ENCODE measurements at regions not wholly inside any gene's neighbourhood (a gene's known extent, or its start where the extent isn't known, plus 50 kb on each side); places are given as distances from the start of the nearest gene placed in this dataset.

DNA sequence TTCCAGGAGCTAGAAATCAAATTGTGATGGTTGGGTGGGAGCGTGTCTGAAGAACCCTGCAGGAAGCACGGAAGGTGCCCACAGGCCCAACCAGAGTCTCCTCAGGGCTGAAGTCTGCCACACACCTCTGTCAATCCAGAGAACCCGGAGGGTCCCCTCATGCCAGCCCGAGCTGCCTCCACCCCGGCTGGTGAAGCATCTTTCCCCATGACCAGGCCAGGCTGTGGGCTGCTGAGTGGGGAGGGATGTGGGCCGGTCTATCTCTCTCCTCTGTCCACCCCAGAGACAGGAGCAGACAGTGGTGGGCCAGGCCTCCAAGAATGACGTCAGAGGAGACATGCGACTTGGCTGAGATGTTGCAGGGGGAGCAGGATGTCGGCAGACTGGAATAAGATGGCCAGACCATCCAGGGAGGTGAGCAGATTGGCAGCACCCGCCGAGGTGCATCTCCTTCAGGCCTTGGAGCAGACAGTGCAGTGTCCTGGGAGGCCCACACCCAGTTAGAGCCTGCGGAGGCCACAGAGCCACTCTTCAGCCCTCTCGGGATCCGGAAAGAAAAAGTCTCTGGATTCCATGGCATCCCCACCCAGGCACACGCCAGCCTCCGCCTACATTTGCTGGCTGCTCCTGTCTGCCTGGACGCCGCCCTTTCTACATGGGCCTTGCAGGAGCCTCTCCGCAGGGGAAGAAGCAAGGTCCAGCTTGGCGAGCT, 1524.9 kb downstream of the BRD1 start:
- Histone ChIP-seq H3K4me3 (replicated peaks; ENCODE audit: low read depth, low read length) (no peak overlapping the region), H3K36me3 (ENCODE audit: control insufficient read depth, insufficient read depth, low read length) (no peaks in the 10 kb centered on the region), H3K27me3 (replicated peaks; ENCODE audit: control insufficient read depth, insufficient read depth, low read length) (no peaks in the 10 kb centered on the region)
- TF ChIP-seq, protein P1, sequence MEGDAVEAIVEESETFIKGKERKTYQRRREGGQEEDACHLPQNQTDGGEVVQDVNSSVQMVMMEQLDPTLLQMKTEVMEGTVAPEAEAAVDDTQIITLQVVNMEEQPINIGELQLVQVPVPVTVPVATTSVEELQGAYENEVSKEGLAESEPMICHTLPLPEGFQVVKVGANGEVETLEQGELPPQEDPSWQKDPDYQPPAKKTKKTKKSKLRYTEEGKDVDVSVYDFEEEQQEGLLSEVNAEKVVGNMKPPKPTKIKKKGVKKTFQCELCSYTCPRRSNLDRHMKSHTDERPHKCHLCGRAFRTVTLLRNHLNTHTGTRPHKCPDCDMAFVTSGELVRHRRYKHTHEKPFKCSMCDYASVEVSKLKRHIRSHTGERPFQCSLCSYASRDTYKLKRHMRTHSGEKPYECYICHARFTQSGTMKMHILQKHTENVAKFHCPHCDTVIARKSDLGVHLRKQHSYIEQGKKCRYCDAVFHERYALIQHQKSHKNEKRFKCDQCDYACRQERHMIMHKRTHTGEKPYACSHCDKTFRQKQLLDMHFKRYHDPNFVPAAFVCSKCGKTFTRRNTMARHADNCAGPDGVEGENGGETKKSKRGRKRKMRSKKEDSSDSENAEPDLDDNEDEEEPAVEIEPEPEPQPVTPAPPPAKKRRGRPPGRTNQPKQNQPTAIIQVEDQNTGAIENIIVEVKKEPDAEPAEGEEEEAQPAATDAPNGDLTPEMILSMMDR (IDR thresholded peaks at IDR 0.05; ENCODE audit: insufficient read depth, low read length, poor library complexity, severe bottlenecking) = no peak
- no peak for DNase-seq (ENCODE audit: extremely low read depth, insufficient read length)

GRCh38 chr22:48301908-48302307, 1525.8 kb downstream of the BRD1 start:
- H3K27me3 ChIP-seq (replicated peaks; ENCODE audit: control insufficient read depth, insufficient read depth, low read length) = no peaks in the 10 kb centered on the region
- TF ChIP-seq, protein P1 (IDR thresholded peaks at IDR 0.05; ENCODE audit: insufficient read depth, low read length, poor library complexity, severe bottlenecking) = no peak
- no peak for DNase-seq (ENCODE audit: extremely low read depth, insufficient read length)
- H3K36me3 ChIP-seq (ENCODE audit: control insufficient read depth, insufficient read depth, low read length) = no peaks in the 10 kb centered on the region
- H3K4me3 ChIP-seq (replicated peaks; ENCODE audit: low read depth, low read length) = no peak overlapping the region

- Histone ChIP-seq H3K27me3 (replicated peaks; ENCODE audit: control insufficient read depth, insufficient read depth, low read length) (no peaks in the 10 kb centered on the region), H3K36me3 (ENCODE audit: control insufficient read depth, insufficient read depth, low read length) (no peaks in the 10 kb centered on the region), H3K4me3 (replicated peaks; ENCODE audit: low read depth, low read length) (no peak overlapping the region)
- DNase-seq (ENCODE audit: extremely low read depth, insufficient read length) = no peak
- TF ChIP-seq, protein P1 (IDR thresholded peaks at IDR 0.05; ENCODE audit: insufficient read depth, low read length, poor library complexity, severe bottlenecking) = no peak
These were observed 1526.3 kb downstream of the BRD1 start for GRCh38 chr22:48301421-48301820.

- Histone ChIP-seq H3K27me3 (replicated peaks; ENCODE audit: control insufficient read depth, insufficient read depth, low read length) (no peaks in the 10 kb centered on the region), H3K36me3 (ENCODE audit: control insufficient read depth, insufficient read depth, low read length) (no peaks in the 10 kb centered on the region), H3K4me3 (replicated peaks; ENCODE audit: low read depth, low read length) (no peak overlapping the region)
- no peak for DNase-seq (ENCODE audit: extremely low read depth, insufficient read length)
- TF ChIP-seq, protein P1 (IDR thresholded peaks at IDR 0.05; ENCODE audit: insufficient read depth, low read length, poor library complexity, severe bottlenecking) = no peak
These were observed 1526.8 kb downstream of the BRD1 start for GRCh38 chr22:48300877-48301276.

DNA sequence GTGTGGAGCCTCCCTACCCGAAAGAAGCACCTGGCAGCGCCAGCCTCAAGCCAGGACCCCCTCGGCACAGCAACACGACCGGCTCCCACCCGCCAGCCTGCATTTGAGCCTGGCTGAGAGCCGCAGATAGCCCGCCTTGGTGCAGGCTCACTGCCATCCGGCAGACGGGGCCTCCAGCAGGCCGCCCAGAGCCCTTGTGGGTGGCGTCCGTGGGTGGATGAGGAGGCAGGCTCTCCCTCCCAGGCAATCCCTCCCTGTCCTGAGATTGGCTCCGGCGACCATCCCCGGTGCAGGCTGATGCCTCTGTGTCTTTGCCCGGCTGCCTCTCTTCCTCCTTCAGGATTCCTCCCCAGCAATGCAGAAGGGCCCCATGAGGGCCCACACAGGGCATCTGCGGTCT, 1527.9 kb downstream of the BRD1 start:
- DNase-seq (ENCODE audit: extremely low read depth, insufficient read length) = no peak
- H3K27me3 ChIP-seq (replicated peaks; ENCODE audit: control insufficient read depth, insufficient read depth, low read length) = no peaks in the 10 kb centered on the region
- no peak overlapping the region for H3K4me3 ChIP-seq (replicated peaks; ENCODE audit: low read depth, low read length)
- TF ChIP-seq, protein P1 (IDR thresholded peaks at IDR 0.05; ENCODE audit: insufficient read depth, low read length, poor library complexity, severe bottlenecking) = no peak
- H3K36me3 ChIP-seq (ENCODE audit: control insufficient read depth, insufficient read depth, low read length) = no peaks in the 10 kb centered on the region

- Histone ChIP-seq H3K4me3 (replicated peaks; ENCODE audit: low read depth, low read length) (no peak overlapping the region), H3K36me3 (ENCODE audit: control insufficient read depth, insufficient read depth, low read length) (no peaks in the 10 kb centered on the region), H3K27me3 (replicated peaks; ENCODE audit: control insufficient read depth, insufficient read depth, low read length) (no peaks in the 10 kb centered on the region)
- TF ChIP-seq, protein P1 (IDR thresholded peaks at IDR 0.05; ENCODE audit: insufficient read depth, low read length, poor library complexity, severe bottlenecking) = no peak
- DNase-seq (ENCODE audit: extremely low read depth, insufficient read length) = no peak
These were observed 1528.5 kb downstream of the BRD1 start for GRCh38 chr22:48299124-48299523.
